KBM-7 (cell line): ENCODE measurements at regions not wholly inside any gene's neighbourhood (a gene's known extent, or its start where the extent isn't known, plus 50 kb on each side); places are given as distances from the start of the nearest gene placed in this dataset.
A peak's percentile ranks its signal among the peaks of the same experiment; 100 is the strongest.

ENCODE experiments used
- DNase-seq: peaks from one replicate; pipeline ENCODE4 v3.0.0-alpha.2; 2015
- in situ Hi-C: fragments of 300-500 bp; cut with MboI; formaldehyde crosslinking; loops from 2 replicates; pipeline ENCODE4 v1.14.3; 2020; ENCODE audit warnings: low sequenced_read_pairs, low pct_unique_long_range_greater_than_20kb, mixed read lengths

DNA sequence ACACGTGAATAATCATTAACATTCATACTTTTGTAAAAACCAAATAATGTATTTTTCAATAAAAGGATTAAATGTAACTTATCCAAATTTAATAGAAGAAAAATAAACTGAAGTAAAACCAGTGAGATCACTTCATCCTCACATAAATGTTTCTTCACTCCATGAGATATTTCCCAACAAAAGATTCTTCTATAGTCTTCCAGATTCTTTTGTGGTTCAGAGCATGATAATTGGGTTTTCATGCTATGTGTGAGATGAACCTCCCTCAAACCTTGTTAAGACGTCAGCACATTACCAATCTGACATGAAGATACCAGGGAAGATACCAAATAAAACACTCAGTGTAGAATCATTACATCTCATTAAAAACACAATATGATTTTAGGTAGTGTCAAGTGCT lies 62.9 kb upstream of the OXGR1 start:
- in situ Hi-C loops = no loop called here
- no peak for DNase-seq

DNA sequence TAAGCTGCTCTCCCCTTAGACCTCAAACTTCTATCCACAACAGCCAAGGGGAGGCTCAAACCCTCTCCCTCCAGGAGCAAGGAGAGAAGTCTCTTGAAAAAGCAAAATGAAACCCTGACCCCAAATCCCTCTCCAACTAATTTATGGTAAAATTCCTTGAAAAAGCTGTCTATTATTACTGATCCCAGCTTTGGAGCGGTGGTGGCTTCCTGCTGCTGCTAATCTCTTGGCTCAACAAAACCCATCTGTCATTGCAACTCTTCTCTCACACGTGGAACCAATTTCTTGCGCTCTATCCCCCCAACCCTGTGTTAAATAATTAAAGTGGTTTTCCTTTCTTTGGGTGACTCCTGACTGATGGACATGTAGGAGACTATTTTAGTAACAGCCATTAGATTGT lies 64.1 kb upstream of the OXGR1 start:
- in situ Hi-C loops = no loop called here
- no peak for DNase-seq

- in situ Hi-C loops = no loop called here
These were observed 64.7 kb upstream of the OXGR1 start for GRCh38 chr13:97058926-97059325.

GRCh38 chr13:97067017-97067895 lies 73.0 kb upstream of the OXGR1 start:
- no peak for DNase-seq
- in situ Hi-C loops = no loop called here

More at GRCh38 chr13:97058926-97059325, 64.7 kb upstream of the OXGR1 start:
- DNase-seq = no peak

GRCh38 chr13:97068151-97068550 lies 73.9 kb upstream of the OXGR1 start:
- in situ Hi-C loops = no loop called here
- DNase-seq = no peak

DNA sequence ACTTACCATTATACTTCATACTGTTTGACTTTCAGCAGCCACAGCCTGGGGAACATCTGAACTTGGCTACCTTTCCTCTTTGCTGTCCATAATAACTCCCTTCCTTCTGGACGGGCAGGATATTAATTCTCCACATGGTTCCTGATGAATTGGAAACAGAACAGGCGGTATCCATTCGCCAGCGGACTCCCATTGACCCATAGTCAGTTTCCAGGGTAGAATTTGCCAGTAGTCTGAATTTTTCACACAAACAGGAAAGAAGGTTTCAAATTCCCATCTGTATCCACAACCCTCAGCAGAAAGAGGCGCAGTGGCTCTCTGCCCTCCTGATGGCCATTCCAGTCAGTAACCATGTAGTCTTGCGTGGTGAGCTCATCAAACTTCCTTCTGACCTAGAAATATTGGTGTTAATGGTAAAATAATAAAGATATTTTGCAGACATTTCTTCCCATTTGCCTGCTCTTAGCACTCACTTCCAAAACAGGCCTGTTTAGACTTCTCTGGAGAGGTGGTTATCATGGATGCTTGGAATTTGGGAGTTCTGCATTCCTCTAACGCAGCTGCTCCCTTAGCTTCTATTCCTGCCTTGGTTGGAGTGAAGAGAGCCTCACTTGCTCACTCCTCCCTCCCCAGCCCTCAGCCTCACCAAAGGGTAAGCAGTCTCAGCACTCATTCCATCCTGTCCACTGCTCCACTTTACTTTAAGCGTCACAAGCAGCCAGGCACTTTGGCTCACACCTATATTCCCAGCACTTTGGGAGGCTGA lies 75.0 kb upstream of the OXGR1 start:
- DNase-seq = no peak
- in situ Hi-C loops = no loop called here

- in situ Hi-C loops = no loop called here
- no peak for DNase-seq
These were observed 78.0 kb upstream of the OXGR1 start for GRCh38 chr13:97072297-97072696.

DNA sequence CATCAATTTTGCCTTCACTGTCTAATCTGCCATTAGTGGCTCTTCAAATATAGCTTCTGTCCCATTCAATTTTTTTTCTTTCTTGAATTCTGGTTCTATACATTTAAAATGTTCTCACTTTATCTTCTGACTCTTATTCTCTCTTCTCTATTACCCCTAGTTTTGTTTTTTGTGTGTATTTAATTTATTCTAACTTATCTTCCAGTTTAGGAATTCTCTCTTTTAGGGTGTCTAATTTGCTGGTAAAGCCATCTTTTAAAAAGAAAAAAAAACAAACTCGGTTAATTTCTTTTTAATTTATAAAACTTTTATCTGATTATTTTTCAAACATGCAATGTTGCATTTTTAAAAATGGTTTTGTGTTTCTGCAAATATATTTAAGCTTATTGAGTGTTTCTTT lies 80.3 kb upstream of the OXGR1 start:
- in situ Hi-C loops = no loop called here
- no peak for DNase-seq

DNA sequence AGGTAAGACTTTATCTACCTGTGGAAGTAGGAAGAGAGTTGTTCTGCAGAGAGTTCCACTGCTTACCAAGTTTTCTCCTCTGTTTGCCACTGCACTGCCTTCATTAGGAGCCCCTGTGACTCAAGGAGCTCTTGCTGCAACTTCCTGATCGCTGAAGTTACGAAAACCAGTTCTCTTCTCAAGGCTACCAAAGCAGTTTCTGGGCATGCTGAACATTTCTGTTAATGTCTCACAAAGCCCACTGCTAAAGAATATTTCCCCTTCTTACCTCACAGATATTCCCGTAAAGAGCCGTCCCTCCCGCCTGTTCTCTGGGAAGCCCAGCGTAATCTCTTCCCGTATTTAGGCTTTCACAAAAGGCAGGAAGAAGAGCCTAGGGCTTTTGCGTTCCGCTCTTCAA lies 82.6 kb upstream of the OXGR1 start:
- in situ Hi-C loops = no loop called here
- peak; percentile 8 for DNase-seq

DNA sequence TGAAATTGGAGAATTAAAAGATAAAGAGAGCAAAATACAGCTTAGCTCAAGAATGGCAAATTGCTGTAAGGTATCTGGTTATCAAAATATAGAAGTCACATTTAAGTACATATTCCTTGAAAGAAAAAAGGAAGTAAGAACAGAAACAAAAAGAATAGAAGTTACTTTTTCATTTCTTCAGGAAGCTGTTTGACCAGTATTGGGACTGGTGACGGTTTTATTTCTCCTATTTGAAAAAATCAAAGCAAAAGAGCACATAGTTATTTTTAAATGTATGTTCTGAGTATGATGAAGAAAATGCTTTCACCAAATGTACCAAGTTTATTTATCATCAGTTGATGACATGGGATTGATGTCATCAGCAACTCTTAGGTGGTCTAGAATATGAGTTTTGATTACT lies 83.1 kb upstream of the OXGR1 start:
- in situ Hi-C loops = no loop called here
- no peak for DNase-seq

- in situ Hi-C loops = no loop called here
- no peak for DNase-seq
These were observed 85.5 kb upstream of the OXGR1 start for GRCh38 chr13:97079726-97080125.

DNA sequence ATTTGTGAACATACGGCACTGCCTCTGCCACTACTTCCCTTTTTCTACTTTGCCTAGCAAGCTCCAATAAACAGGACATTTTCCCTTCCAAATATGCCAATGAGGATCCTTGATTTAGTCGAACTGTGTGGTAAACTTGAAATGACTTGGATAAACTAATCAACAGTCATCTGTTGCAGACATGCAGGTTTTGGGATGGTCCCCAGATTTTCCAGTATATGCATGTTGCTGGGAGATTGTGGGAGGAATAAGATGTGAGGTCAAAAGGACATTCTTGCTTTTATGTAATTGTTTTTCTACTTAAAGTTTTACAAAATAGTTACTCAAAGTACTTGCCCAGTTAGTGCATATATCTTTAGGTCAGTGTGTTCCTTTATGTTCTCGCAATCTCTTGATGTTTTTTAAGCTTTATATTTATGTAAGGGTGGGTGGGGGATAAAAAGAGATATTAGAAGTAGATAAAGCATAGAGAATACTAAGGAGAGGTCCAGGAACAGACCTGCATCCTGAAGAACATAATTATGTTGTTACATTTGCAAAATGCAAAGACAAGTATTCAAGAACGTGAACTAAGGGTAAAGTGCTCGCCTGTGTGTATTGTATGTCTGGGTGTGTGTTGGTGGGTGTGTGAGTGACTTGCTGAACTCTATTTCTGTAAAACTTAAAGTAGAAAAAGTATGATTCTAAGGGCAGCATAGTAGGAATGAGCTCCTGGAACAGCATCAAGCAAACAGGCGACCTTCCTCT lies 88.4 kb upstream of the OXGR1 start:
- in situ Hi-C loops = no loop called here
- DNase-seq = peak; percentile 8

DNA sequence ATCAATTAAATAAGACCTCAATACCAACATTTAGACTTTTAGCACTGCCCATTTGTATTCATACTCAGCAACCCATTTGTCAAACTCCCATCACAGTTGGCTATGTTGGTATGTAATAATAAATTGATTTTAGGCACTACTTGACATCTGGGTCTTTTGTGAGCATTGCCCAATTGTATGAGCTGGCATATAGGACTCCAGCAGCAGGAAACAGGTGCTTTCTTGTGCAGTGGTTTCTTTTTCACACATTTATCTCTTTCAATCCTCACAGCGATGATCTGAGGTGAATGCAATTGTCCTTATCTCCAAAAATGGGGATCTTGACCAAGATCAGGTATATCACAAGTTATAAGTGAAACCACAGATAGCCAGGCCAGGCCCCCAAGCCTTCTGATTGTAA lies 96.9 kb upstream of the OXGR1 start:
- no peak for DNase-seq
- in situ Hi-C loops = no loop called here

GRCh38 chr13:97100821-97101220 lies 106.5 kb upstream of the OXGR1 start:
- DNase-seq = no peak
- in situ Hi-C loops = loop anchor here (25.0 kb wide), 1 partner anchor 236 kb away; no protein-coding TSS in a partner anchor

DNA sequence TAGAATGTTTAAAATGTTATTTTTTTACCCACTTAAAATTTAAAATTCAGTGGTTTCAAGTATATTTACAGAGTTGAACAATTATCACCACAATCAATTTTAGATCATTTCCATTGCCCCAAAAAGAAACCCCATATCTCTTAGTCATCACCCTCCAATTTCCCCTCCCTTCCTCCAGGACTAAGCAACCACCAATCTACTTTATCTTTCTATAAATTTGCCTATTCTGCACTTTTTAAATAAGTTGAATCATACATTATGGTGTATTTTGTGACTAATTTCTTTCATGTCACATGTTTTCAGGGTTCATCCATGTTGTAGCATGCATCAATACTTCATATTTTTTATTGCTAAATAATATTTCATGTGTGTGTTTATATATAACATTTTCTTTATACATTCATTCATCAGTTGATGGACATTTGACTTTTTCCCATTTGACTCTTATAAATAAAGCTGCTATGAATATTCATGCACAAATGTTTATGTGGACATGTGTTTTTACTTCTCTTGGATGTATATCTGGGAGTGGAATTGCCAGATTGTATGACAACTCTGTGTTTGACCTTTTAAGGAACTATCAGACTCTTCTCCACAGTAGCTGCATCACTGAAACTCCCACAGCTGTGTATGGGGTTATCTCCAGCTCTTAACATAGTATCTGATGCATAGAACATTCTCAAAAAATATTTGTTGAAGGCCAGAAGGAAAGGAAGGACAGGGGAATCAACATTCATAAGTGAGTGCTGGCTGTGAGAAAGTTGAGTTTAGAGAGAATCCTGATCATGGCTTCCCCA lies 107.8 kb upstream of the OXGR1 start:
- no peak for DNase-seq
- in situ Hi-C loops = loop anchor here (25.0 kb wide), 1 partner anchor 235 kb away; no protein-coding TSS in a partner anchor

DNA sequence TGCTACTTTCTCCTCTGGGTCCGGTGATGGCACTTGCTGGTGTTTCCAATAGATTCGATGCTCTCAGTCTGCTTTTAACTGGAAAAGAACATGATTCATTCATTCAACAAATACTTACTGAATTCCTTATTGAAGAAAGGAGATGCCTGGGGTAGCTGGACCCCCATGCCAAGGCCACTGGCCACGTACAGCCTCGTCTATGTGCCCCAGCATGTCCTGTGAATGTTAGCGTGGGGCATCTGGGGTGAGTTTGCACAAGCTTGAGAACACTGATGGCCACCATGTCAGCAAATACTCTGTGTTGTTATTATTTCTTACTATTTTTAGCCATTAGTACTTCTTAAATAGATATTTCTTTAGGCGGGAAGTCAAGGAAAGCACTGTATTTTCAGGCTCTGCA lies 112.0 kb upstream of the OXGR1 start:
- in situ Hi-C loops = loop anchor here (25.0 kb wide), 1 partner anchor 231 kb away; no protein-coding TSS in a partner anchor
- no peak for DNase-seq

GRCh38 chr13:97107815-97108529 lies 113.7 kb upstream of the OXGR1 start:
- in situ Hi-C loops = loop anchor here (25.0 kb wide), 1 partner anchor 229 kb away; no protein-coding TSS in a partner anchor
- no peak for DNase-seq

GRCh38 chr13:97108530-97108900 lies 113.6 kb upstream of the MBNL2 start:
- no peak for DNase-seq
- in situ Hi-C loops = loop anchor here (25.0 kb wide), 1 partner anchor 229 kb away; no protein-coding TSS in a partner anchor
